WTC11 (cell line): ENCODE measurements at regions not wholly inside any gene's neighbourhood (a gene's known extent, or its start where the extent isn't known, plus 50 kb on each side); places are given as distances from the start of the nearest gene placed in this dataset.

Source experiments
- CTCF ChIP-seq: fragments of 200-600 bp; IDR thresholded peaks from 2 replicates; pipeline ENCODE4 v1.8.0; 2022; ENCODE audit warnings: antibody characterized with exemption
- IRF2 ChIP-seq: sonication (generic); formaldehyde crosslinking; IDR thresholded peaks from 2 replicates; pipeline ENCODE4 v1.8.0; 2022; ENCODE audit warnings: low read depth, missing genetic modification reagents, borderline replicate concordance
- KAT7 ChIP-seq: sonication (generic); formaldehyde crosslinking; IDR thresholded peaks from 2 replicates; pipeline ENCODE4 v1.8.1; 2023; ENCODE audit warnings: missing genetic modification reagents, mild to moderate bottlenecking, borderline replicate concordance
- RELA ChIP-seq: sonication (generic); formaldehyde crosslinking; IDR thresholded peaks from 2 replicates; pipeline ENCODE4 v1.8.1; 2022; ENCODE audit warnings: missing genetic modification reagents, mild to moderate bottlenecking, borderline replicate concordance
- TP53 ChIP-seq: sonication (generic); formaldehyde crosslinking; IDR thresholded peaks from 2 replicates; pipeline ENCODE4 v1.8.1; 2023; ENCODE audit warnings: mild to moderate bottlenecking, missing genetic modification reagents
- ZNF121 ChIP-seq: sonication (generic); formaldehyde crosslinking; IDR thresholded peaks from 2 replicates; pipeline ENCODE4 v1.8.0; 2023; ENCODE audit warnings: missing genetic modification reagents
- ZNF232 ChIP-seq: sonication (generic); formaldehyde crosslinking; IDR thresholded peaks from 2 replicates; pipeline ENCODE4 v1.8.0; 2022; ENCODE audit warnings: mild to moderate bottlenecking, missing genetic modification reagents

- TF ChIP-seq IRF2 (CRISPR knock-in tag) (no peak), ZNF121 (no peak), ZNF232 (no peak), RELA (CRISPR knock-in tag) (no peak), KAT7 (CRISPR knock-in tag) (no peak), CTCF (no peak), TP53 (CRISPR knock-in tag) (no peak)
Measured at GRCh38 chr11:11747570-11747969, 94.2 kb upstream of the USP47 start.
